Activated CD4-positive, alpha-beta memory T cell treated with anti-CD3 and anti-CD28 coated beads for 36 hours (primary cell): ENCODE measurements at regions not wholly inside any gene's neighbourhood (a gene's known extent, or its start where the extent isn't known, plus 50 kb on each side); places are given as distances from the start of the nearest gene placed in this dataset.
"Not testable (repeated sequence)": the region's sequence is repeated elsewhere in the genome, so short reads cannot be mapped to it uniquely, and the experiment has no call there.

Experiments
- CTCF ChIA-PET: fragments of 350-600 bp; sonication (Branson Sonifier 250); formaldehyde crosslinking; loops from one replicate; lab custom pipeline; 2021; ENCODE audit warnings: antibody characterized with exemption, inconsistent platforms; lab: Charles Lee
- POLR2A ChIA-PET: fragments of 350-600 bp; sonication (Branson Sonifier 250); formaldehyde crosslinking; loops from one replicate; lab custom pipeline; 2021; ENCODE audit warnings: antibody characterized with exemption; lab: Charles Lee
- DNase-seq: peaks from one replicate; pipeline ENCODE4 v3.0.0-alpha.2; 2020
- H3K27ac Mint-ChIP-seq: one replicate; pipeline ENCODE4 v1.8.0; 2021; ENCODE audit warnings: mixed read lengths
- H3K27me3 Mint-ChIP-seq: one replicate; pipeline ENCODE4 v1.8.0; 2021; ENCODE audit warnings: mixed read lengths
- H3K36me3 Mint-ChIP-seq: one replicate; pipeline ENCODE4 v1.8.0; 2021; ENCODE audit warnings: mixed read lengths
- H3K4me1 Mint-ChIP-seq: one replicate; pipeline ENCODE4 v1.8.0; 2021; ENCODE audit warnings: low read depth, mixed read lengths
- H3K4me3 Mint-ChIP-seq: one replicate; pipeline ENCODE4 v1.8.0; 2021; ENCODE audit warnings: mild to moderate bottlenecking, mixed read lengths
- H3K9me3 Mint-ChIP-seq: one replicate; pipeline ENCODE4 v1.8.0; 2021; ENCODE audit warnings: mixed read lengths
- intact Hi-C: fragments of 100-400 bp; cut with micrococcal nuclease; formaldehyde crosslinking; loops from one replicate; pipeline ENCODE4 v1.15.1; 2023

GRCh38 chr5:92330365-92330764 is 947.2 kb upstream of the ARRDC3 start:
- DNase-seq, result no peak
- no peak overlapping the region for H3K27ac Mint-ChIP-seq
- CTCF ChIA-PET, result no interaction called here
- H3K4me3 Mint-ChIP-seq, result no peak overlapping the region
- H3K27me3 Mint-ChIP-seq, result no peaks in the 10 kb centered on the region
- no peaks in the 10 kb centered on the region for H3K9me3 Mint-ChIP-seq
- POLR2A ChIA-PET, result no interaction called here
- no peaks in the 10 kb centered on the region for H3K36me3 Mint-ChIP-seq
- intact Hi-C loops, result no loop called here
- no peaks in the 10 kb centered on the region for H3K4me1 Mint-ChIP-seq

DNA sequence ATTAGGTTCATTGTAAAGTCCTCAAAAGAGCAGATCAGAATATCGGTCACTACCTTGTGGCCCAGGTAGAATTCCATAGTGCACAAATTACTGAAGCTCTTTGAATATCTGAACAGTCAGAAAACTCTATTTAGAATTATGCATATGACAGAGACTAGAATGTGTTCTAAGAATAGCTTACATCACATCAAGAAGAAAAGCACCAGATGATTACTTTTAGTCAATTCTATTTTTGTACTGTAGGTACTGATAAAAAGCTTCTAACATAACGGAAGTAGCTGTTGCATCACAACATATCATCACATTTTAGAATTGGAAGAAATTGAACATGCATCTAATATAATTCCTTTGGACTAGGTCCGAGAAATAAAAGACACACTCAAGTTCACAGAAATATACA is 946.6 kb upstream of the ARRDC3 start:
- H3K9me3 Mint-ChIP-seq, result no peaks in the 10 kb centered on the region
- CTCF ChIA-PET, result no interaction called here
- no peaks in the 10 kb centered on the region for H3K36me3 Mint-ChIP-seq
- no peak for DNase-seq
- no peak overlapping the region for H3K27ac Mint-ChIP-seq
- intact Hi-C loops, result no loop called here
- no peaks in the 10 kb centered on the region for H3K4me1 Mint-ChIP-seq
- H3K4me3 Mint-ChIP-seq, result no peak overlapping the region
- no peaks in the 10 kb centered on the region for H3K27me3 Mint-ChIP-seq
- POLR2A ChIA-PET, result no interaction called here

- Mint-ChIP-seq H3K36me3 (no peaks in the 10 kb centered on the region), H3K27ac (no peak overlapping the region), H3K9me3 (no peaks in the 10 kb centered on the region), H3K27me3 (no peaks in the 10 kb centered on the region), H3K4me1 (no peaks in the 10 kb centered on the region), H3K4me3 (no peak overlapping the region)
- ChIA-PET CTCF (no interaction called here), POLR2A (no interaction called here)
- DNase-seq, result no peak
- intact Hi-C loops, result no loop called here
These were observed 945.6 kb upstream of the ARRDC3 start for GRCh38 chr5:92328584-92329259.

- intact Hi-C loops, result no loop called here
- no peak overlapping the region for H3K27ac Mint-ChIP-seq
- DNase-seq, result no peak
- H3K4me3 Mint-ChIP-seq, result no peak overlapping the region
- H3K36me3 Mint-ChIP-seq, result no peaks in the 10 kb centered on the region
- POLR2A ChIA-PET, result no interaction called here
- H3K9me3 Mint-ChIP-seq, result peaks cover 2% of the 10 kb centered on the region
- CTCF ChIA-PET, result no interaction called here
- no peaks in the 10 kb centered on the region for H3K27me3 Mint-ChIP-seq
- no peaks in the 10 kb centered on the region for H3K4me1 Mint-ChIP-seq
These were observed 937.3 kb upstream of the ARRDC3 start for GRCh38 chr5:92320446-92320845.

DNA sequence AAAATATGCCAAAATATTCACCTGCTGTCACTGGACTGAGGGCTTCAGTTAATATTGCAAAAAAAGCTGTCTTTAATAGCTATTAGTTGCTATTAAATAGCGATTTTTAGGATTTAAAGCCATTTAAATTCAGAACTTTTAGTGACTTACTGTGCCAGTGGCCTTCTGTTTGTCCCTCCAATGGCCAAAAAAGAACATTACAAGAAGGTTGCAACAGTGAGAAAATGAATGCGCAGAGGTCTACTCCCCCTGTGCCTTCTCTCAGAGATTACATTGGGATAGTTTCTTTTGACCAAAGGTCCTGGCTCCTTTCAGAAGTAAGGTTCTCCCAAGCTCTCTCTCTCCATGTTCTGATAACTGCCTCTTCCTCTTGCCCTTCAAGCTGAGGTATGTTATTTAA is 930.3 kb upstream of the ARRDC3 start:
- intact Hi-C loops, result no loop called here
- peaks cover 2% of the 10 kb centered on the region for H3K9me3 Mint-ChIP-seq
- no peak for DNase-seq
- H3K27me3 Mint-ChIP-seq, result no peaks in the 10 kb centered on the region
- ChIA-PET POLR2A (no interaction called here), CTCF (no interaction called here)
- no peaks in the 10 kb centered on the region for H3K4me1 Mint-ChIP-seq
- H3K27ac Mint-ChIP-seq, result no peak overlapping the region
- no peaks in the 10 kb centered on the region for H3K36me3 Mint-ChIP-seq
- no peak overlapping the region for H3K4me3 Mint-ChIP-seq

DNA sequence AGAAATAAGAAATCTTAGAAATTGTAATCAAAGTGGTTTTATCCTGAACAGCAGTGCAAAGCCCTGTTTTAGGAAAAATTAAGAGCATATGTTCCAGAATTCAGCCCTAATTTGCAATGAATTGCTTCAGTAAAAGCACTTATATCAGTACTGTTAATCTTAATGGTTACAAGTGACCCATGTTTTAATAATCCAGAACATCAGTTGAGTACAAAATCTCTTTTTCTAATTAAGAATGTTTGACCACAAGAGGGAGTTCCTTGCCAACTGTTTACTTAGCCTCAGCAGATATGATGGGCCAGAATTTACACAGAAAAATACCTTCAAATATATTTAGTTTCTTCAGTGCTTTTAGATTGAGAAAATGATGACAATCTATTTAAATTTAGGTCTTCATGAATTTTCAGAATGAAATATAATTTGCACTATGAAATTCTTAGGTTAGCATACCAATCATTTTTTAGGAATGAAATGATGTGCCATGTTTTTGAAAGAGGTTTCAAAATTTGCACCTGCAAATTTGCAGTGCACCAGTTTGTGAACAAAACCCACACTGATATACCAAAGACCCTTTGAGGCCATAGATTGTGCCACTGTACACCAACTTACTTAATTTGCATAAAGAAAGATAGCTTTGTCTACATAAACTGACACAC is 926.3 kb upstream of the ARRDC3 start:
- no peaks in the 10 kb centered on the region for H3K9me3 Mint-ChIP-seq
- CTCF ChIA-PET, result no interaction called here
- no peak for DNase-seq
- POLR2A ChIA-PET, result no interaction called here
- no peaks in the 10 kb centered on the region for H3K27me3 Mint-ChIP-seq
- intact Hi-C loops, result no loop called here
- no peaks in the 10 kb centered on the region for H3K36me3 Mint-ChIP-seq
- H3K4me1 Mint-ChIP-seq, result no peaks in the 10 kb centered on the region
- H3K4me3 Mint-ChIP-seq, result no peak overlapping the region
- H3K27ac Mint-ChIP-seq, result no peak overlapping the region

- no peak for DNase-seq
- intact Hi-C loops, result no loop called here
- no peaks in the 10 kb centered on the region for H3K36me3 Mint-ChIP-seq
- CTCF ChIA-PET, result interaction anchor here (0.6 kb wide), 1 partner anchor 24 kb away, joined by 5 read pairs; no protein-coding TSS in a partner anchor
- H3K9me3 Mint-ChIP-seq, result no peaks in the 10 kb centered on the region
- H3K27me3 Mint-ChIP-seq, result no peaks in the 10 kb centered on the region
- H3K4me3 Mint-ChIP-seq, result no peak overlapping the region
- no peaks in the 10 kb centered on the region for H3K4me1 Mint-ChIP-seq
- POLR2A ChIA-PET, result no interaction called here
- H3K27ac Mint-ChIP-seq, result no peak overlapping the region
These were observed 925.6 kb upstream of the ARRDC3 start for GRCh38 chr5:92308679-92309078.

GRCh38 chr5:92302356-92302755 is 919.2 kb upstream of the ARRDC3 start:
- CTCF ChIA-PET, intact Hi-C loops, H3K27me3 Mint-ChIP-seq, POLR2A ChIA-PET, DNase-seq, H3K4me1 Mint-ChIP-seq, H3K4me3 Mint-ChIP-seq, H3K36me3 Mint-ChIP-seq, H3K9me3 Mint-ChIP-seq, H3K27ac Mint-ChIP-seq: not testable (repeated sequence)

GRCh38 chr5:92283521-92283920 is 900.4 kb upstream of the ARRDC3 start:
- Mint-ChIP-seq H3K9me3 (peaks cover 47% of the 10 kb centered on the region), H3K27me3 (no peaks in the 10 kb centered on the region), H3K4me1 (no peaks in the 10 kb centered on the region), H3K27ac (no peak overlapping the region), H3K36me3 (no peaks in the 10 kb centered on the region), H3K4me3 (no peak overlapping the region)
- ChIA-PET CTCF (no interaction called here), POLR2A (no interaction called here)
- no peak for DNase-seq
- intact Hi-C loops, result no loop called here

- H3K36me3 Mint-ChIP-seq, CTCF ChIA-PET, DNase-seq, H3K4me3 Mint-ChIP-seq, H3K4me1 Mint-ChIP-seq, H3K27ac Mint-ChIP-seq, POLR2A ChIA-PET, intact Hi-C loops, H3K27me3 Mint-ChIP-seq: not testable (repeated sequence)
- H3K9me3 Mint-ChIP-seq, result peaks cover 21% of the 10 kb centered on the region
These were observed 888.6 kb upstream of the ARRDC3 start for GRCh38 chr5:92271750-92272149.

- Mint-ChIP-seq H3K27ac (no peak overlapping the region), H3K27me3 (no peaks in the 10 kb centered on the region), H3K9me3 (peaks cover 22% of the 10 kb centered on the region), H3K4me3 (no peak overlapping the region), H3K4me1 (no peaks in the 10 kb centered on the region), H3K36me3 (no peaks in the 10 kb centered on the region)
- ChIA-PET CTCF (no interaction called here), POLR2A (interaction anchor here (0.6 kb wide), 1 partner anchor 34 kb away, joined by 3 read pairs; no protein-coding TSS in a partner anchor)
- intact Hi-C loops, result no loop called here
- DNase-seq, result no peak
These were observed 885.2 kb upstream of the ARRDC3 start for GRCh38 chr5:92268343-92268742.

- no peaks in the 10 kb centered on the region for H3K4me1 Mint-ChIP-seq
- POLR2A ChIA-PET, result no interaction called here
- intact Hi-C loops, result no loop called here
These were observed 884.7 kb upstream of the ARRDC3 start for GRCh38 chr5:92267830-92268229.

DNA sequence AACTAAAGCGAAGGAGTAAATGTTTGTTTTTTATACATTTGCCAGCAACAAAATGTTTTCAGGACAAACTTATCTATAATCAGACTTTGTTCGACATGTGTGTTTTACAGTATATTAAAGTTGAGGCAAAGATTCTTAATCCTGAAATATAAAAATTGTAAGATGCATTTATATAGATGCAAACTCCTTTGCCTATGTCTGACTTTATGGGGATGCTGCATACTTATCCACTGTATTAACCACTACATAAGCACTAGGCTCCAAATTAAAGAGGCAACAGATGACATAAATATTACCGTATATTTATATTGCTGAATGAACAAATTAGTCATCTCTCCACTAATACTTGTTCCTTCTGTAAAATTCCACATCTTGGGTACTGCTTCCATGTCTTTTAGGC is 882.7 kb upstream of the ARRDC3 start:
- Mint-ChIP-seq H3K4me3 (no peak overlapping the region), H3K9me3 (peaks cover 18% of the 10 kb centered on the region), H3K27me3 (no peaks in the 10 kb centered on the region), H3K36me3 (no peaks in the 10 kb centered on the region), H3K4me1 (no peaks in the 10 kb centered on the region), H3K27ac (no peak overlapping the region)
- CTCF ChIA-PET, result no interaction called here
- intact Hi-C loops, result no loop called here
- DNase-seq, result no peak
- POLR2A ChIA-PET, result no interaction called here

More at GRCh38 chr5:92267830-92268229, 884.7 kb upstream of the ARRDC3 start:
- Mint-ChIP-seq H3K27ac (no peak overlapping the region), H3K27me3 (no peaks in the 10 kb centered on the region), H3K4me3 (no peak overlapping the region), H3K9me3 (peaks cover 20% of the 10 kb centered on the region), H3K36me3 (no peaks in the 10 kb centered on the region)
- DNase-seq, result no peak
- CTCF ChIA-PET, result no interaction called here
